GM10266 (cell line): ENCODE measurements at regions not wholly inside any gene's neighbourhood (a gene's known extent, or its start where the extent isn't known, plus 50 kb on each side); places are given as distances from the start of the nearest gene placed in this dataset.

Source experiments
- DNase-seq: peaks from one replicate; pipeline ENCODE4 v3.0.0; 2012; ENCODE audit errors: extremely low spot score
- CTCF ChIP-seq: IDR thresholded peaks from 2 replicates; pipeline ENCODE4 v1.5.1; 2012; ENCODE audit warnings: mild to moderate bottlenecking, low read depth; ENCODE audit not compliant: control insufficient read depth, insufficient read depth; ENCODE audit errors: missing control alignments

DNA sequence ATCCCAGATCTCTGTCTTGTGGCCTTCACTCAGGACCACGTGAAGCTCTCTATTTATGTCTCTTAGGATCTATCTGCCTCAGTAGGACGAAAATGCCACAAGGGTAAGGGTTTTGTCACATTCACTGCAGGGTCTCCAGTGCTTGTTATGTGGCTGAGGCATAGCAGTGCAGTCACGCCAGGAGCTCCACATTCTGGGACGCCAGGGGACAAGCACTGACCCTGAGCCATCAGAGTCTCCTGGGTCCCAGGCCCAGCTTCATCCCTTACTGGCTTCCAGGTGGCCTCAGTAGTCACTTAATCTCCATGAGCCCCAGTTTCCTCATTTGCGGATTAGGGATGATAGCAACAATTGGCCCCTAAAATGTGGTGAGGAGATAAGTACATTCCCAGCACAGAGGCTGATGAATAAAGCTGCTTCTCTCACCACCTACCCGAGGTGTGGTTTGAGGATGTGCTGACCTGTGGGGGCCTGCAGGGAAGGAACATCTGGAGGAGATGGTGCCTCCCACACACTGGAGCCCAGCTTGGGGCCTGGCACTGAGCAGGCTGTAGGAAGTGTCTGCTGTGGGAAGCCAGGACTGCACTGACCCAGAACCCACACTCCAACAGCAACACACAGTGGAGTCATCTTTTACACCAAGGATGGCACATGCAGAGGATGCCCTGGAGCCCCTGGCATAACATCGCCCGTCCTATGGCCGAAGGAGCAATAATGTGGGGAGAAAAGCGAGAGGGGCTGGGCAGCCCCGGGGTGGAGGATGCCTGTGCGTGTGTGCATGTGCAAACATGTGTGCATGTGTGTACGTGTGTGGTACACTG, 93.2 kb upstream of the IQSEC1 start:
- TF ChIP-seq CTCF = no peak
- no peak for DNase-seq

- no peak for DNase-seq
- no peak for TF ChIP-seq CTCF
Observed at GRCh38 chr3:13165576-13165975, 92.3 kb upstream of the IQSEC1 start.

DNA sequence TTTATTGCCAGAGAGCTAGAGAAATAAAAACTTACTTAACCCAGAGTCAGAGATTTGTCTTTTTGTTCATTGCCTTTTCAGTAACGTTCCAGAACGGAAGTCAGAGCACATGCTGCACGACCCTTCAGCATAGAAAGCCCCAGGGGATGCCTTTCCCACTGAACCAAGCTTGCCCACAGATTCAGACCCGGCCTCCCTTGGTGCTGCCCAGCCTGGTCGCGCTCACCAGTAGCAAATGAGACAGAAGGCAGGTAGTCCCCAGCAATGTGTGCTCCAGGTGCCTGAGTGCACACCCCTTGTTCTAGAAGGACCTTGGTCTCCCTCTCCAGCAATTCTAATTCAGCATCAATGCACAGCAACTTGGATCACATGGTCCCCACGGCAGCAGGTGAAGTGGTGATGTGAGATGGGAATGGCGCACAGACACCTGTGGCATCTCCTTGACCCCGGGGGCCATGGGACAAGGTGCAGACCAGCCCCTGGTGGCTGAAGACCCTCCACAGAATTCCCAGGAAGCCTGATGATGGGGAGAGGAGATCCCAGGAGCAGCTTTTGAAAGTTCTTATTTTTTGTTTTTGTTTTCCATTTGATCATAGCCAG, 91.8 kb upstream of the IQSEC1 start:
- DNase-seq = no peak
- TF ChIP-seq CTCF = no peak

DNA sequence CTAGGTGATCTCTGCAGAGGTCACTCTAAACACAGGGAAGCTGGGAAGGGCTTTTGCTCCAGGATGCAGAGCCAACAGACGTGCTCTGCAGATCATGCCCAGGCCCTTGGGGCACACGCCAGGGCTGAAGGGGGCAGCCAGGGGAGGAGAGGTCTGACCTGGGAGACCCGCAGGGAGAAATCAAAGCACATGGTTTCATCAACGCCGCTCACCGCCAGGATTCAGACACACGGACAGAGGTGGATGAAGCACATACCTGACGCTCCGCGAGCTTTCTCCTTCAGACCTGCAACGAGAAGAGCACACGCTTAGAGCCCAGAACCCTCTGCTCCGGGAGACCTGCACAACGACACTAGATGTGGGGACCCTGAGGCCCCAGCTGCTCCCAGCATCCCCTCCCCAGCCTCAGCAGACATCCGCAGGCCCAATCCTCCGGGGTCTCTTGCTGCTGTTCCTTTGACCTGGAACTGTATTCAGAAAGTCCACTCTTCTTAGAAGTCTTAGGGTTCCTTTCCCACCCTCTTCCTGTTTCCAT, 90.7 kb upstream of the IQSEC1 start:
- DNase-seq = no peak
- TF ChIP-seq CTCF = no peak

GRCh38 chr3:13162549-13163320, 89.5 kb upstream of the IQSEC1 start:
- no peak for DNase-seq
- TF ChIP-seq CTCF = no peak

DNA sequence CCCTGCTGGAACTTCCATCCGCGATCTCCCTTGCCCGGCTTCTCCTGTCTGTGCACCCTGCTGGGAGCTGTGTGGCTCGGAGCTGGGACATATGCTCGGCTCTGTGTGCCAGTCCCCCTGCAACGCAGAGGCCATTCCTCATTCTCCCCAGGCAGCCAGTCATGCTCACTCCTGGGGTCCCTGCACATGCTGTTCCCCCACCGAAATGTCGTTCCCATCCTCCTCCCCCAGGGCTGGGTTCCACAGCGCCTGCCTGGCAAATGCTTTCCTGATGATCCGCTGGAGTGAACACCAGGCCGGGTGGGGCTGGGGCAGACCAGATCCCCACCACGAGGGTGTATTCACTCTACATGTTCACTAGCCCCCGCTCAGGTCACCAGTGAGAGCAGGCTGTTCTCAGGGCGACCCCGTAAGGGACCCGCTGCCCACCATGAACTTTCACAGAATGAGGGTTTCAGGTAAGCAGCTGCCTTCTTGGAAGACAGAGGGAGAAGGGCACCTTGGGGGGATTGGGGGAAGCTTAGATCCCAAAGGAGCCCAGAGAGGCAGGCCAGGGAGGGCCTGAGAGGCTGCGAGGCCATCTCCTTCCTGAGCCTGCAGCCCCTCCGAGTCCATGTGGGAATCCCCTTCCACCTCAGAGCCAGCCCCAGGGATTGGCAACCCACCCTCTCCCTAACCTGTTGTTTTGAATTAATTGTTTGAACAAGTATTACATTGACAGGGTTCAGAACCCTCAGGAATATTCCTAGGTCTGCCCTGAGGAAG, 88.7 kb upstream of the IQSEC1 start:
- no peak for DNase-seq
- TF ChIP-seq CTCF = no peak
